ENCODE measurements at regions not wholly inside any gene's neighbourhood (a gene's known extent, or its start where the extent isn't known, plus 50 kb on each side); places are given as distances from the start of the nearest gene placed in this dataset.

DNA sequence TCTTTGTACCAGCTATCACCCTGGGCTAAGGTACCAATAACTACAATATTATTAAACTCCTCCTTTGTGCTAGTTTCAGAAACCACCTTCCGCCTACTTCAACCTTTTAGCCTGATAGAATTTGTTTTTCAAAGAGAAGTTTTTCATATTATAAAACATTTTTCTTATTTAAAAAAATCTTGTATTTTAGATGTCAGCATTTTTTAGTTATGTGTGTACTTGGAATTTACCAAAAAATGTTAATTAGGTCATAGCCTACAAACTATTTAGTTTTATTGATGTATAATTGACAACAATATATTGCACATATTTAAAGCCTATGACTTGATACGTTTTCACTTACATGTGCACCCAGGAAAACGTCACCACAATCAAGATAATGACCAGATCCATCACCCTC is 1097.6 kb downstream of the JRKL start:
- TF ChIP-seq, protein P1, sequence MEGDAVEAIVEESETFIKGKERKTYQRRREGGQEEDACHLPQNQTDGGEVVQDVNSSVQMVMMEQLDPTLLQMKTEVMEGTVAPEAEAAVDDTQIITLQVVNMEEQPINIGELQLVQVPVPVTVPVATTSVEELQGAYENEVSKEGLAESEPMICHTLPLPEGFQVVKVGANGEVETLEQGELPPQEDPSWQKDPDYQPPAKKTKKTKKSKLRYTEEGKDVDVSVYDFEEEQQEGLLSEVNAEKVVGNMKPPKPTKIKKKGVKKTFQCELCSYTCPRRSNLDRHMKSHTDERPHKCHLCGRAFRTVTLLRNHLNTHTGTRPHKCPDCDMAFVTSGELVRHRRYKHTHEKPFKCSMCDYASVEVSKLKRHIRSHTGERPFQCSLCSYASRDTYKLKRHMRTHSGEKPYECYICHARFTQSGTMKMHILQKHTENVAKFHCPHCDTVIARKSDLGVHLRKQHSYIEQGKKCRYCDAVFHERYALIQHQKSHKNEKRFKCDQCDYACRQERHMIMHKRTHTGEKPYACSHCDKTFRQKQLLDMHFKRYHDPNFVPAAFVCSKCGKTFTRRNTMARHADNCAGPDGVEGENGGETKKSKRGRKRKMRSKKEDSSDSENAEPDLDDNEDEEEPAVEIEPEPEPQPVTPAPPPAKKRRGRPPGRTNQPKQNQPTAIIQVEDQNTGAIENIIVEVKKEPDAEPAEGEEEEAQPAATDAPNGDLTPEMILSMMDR (IDR thresholded peaks at IDR 0.05; ENCODE audit: low read length) = no peak
- TF ChIP-seq EZH2 (IDR thresholded peaks at IDR 0.05; ENCODE audit: borderline replicate concordance, low read length) = no peak
